Upper lobe of right lung (tissue), 1 donor: ENCODE measurements at regions not wholly inside any gene's neighbourhood (a gene's known extent, or its start where the extent isn't known, plus 50 kb on each side); places are given as distances from the start of the nearest gene placed in this dataset.

Source experiments
- ATAC-seq: fragments of 200-7000 bp; cut with Tn5 transposase; one replicate; pipeline ENCODE4 v1.9.1; 2020; ENCODE audit warnings: mild to moderate bottlenecking, moderate library complexity
- DNase-seq: peaks from one replicate; pipeline ENCODE4 v3.0.0-alpha.2; 2020
- H3K27ac ChIP-seq: fragments of 200-600 bp; one replicate; pipeline ENCODE4 v1.8.0; 2022
- H3K27me3 ChIP-seq: fragments of 200-600 bp; one replicate; pipeline ENCODE4 v1.8.0; 2022; ENCODE audit warnings: mild to moderate bottlenecking
- H3K36me3 ChIP-seq: fragments of 200-600 bp; one replicate; pipeline ENCODE4 v1.8.0; 2022
- H3K4me1 ChIP-seq: fragments of 200-600 bp; one replicate; pipeline ENCODE4 v1.8.0; 2022
- H3K4me3 ChIP-seq: fragments of 200-600 bp; one replicate; pipeline ENCODE4 v1.8.0; 2022; ENCODE audit warnings: mild to moderate bottlenecking
- H3K9me3 ChIP-seq: fragments of 200-600 bp; one replicate; pipeline ENCODE4 v1.8.0; 2022
- intact Hi-C: fragments of 100-400 bp; cut with DNase I; formaldehyde crosslinking; loops from one replicate; pipeline ENCODE4 v1.11.0; 2022
- TF ChIP-seq, protein P1 (sequence below): fragments of 200-600 bp; IDR thresholded peaks from one replicate; pipeline ENCODE4 v1.8.0; 2022; ENCODE audit warnings: antibody characterized with exemption
- donor health status: DM: no; HTN: yes; CAD: no; lungs with severe emphysema.

DNA sequence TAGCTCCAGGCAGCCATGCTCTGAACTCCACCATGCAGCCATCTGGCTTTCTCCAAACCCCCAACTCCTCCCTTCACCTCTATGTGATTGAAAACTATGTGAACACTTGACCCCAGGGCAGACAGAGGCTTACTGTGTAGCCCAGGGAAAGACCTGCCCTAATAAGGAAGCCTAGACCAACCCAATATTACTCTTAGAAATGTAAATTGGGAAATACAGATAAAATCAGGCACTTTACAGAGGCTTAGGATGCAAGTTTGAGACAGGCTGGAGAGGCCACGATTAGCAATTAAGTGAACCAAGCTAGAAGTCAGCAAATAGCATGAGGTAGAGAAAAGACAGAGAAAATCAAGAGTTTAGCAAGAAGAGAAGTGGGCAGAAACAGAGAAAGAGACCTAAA, 141.7 kb upstream of the ABCA1 start:
- ATAC-seq = no peak
- no peaks in the 10 kb centered on the region for H3K27me3 ChIP-seq
- intact Hi-C loops = no loop called here
- H3K9me3 ChIP-seq = no peaks in the 10 kb centered on the region
- peaks cover 15% of the 10 kb centered on the region for H3K4me1 ChIP-seq
- TF ChIP-seq, protein P1, sequence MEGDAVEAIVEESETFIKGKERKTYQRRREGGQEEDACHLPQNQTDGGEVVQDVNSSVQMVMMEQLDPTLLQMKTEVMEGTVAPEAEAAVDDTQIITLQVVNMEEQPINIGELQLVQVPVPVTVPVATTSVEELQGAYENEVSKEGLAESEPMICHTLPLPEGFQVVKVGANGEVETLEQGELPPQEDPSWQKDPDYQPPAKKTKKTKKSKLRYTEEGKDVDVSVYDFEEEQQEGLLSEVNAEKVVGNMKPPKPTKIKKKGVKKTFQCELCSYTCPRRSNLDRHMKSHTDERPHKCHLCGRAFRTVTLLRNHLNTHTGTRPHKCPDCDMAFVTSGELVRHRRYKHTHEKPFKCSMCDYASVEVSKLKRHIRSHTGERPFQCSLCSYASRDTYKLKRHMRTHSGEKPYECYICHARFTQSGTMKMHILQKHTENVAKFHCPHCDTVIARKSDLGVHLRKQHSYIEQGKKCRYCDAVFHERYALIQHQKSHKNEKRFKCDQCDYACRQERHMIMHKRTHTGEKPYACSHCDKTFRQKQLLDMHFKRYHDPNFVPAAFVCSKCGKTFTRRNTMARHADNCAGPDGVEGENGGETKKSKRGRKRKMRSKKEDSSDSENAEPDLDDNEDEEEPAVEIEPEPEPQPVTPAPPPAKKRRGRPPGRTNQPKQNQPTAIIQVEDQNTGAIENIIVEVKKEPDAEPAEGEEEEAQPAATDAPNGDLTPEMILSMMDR = no peak
- no peak overlapping the region for H3K4me3 ChIP-seq
- no peaks in the 10 kb centered on the region for H3K36me3 ChIP-seq
- H3K27ac ChIP-seq = no peak overlapping the region
- no peak for DNase-seq

GRCh38 chr9:105070176-105070575, 142.2 kb upstream of the ABCA1 start:
- H3K4me1 ChIP-seq = peaks cover 10% of the 10 kb centered on the region
- ATAC-seq (no peak), DNase-seq (no peak)
- H3K36me3 ChIP-seq = no peaks in the 10 kb centered on the region
- no peak overlapping the region for H3K4me3 ChIP-seq
- TF ChIP-seq, protein P1 = no peak
- no peaks in the 10 kb centered on the region for H3K27me3 ChIP-seq
- H3K27ac ChIP-seq = no peak overlapping the region
- no peaks in the 10 kb centered on the region for H3K9me3 ChIP-seq
- intact Hi-C loops = no loop called here

- Histone ChIP-seq H3K9me3 (no peaks in the 10 kb centered on the region), H3K27me3 (no peaks in the 10 kb centered on the region), H3K4me1 (no peaks in the 10 kb centered on the region), H3K4me3 (no peak overlapping the region), H3K27ac (no peak overlapping the region), H3K36me3 (no peaks in the 10 kb centered on the region)
- TF ChIP-seq, protein P1 = no peak
- ATAC-seq = no peak
- no peak for DNase-seq
- intact Hi-C loops = no loop called here
These were observed 144.5 kb upstream of the ABCA1 start for GRCh38 chr9:105072476-105072875.

DNA sequence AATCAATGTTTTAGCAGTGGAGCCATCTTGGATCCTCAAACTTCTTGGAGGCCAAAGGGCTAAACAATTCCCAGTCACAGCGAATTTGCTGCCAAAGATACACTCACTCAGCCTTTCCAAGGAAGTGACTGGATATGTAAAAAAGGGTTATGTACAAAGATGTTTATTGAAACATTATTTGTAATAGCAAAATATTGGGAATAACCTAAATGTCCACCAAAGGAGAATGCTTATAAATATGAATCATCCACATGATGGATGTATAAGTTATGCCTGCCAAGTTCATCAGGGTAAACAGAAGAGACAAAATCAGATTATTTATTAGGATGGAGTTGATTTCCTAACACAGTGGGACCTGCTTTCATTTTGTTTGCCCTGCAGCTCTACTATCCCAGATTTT, 145.2 kb upstream of the ABCA1 start:
- no peak for DNase-seq
- intact Hi-C loops = no loop called here
- H3K4me1 ChIP-seq = no peaks in the 10 kb centered on the region
- TF ChIP-seq, protein P1 = no peak
- H3K36me3 ChIP-seq = no peaks in the 10 kb centered on the region
- ATAC-seq = no peak
- H3K27me3 ChIP-seq = no peaks in the 10 kb centered on the region
- no peak overlapping the region for H3K4me3 ChIP-seq
- no peaks in the 10 kb centered on the region for H3K9me3 ChIP-seq
- H3K27ac ChIP-seq = no peak overlapping the region

DNA sequence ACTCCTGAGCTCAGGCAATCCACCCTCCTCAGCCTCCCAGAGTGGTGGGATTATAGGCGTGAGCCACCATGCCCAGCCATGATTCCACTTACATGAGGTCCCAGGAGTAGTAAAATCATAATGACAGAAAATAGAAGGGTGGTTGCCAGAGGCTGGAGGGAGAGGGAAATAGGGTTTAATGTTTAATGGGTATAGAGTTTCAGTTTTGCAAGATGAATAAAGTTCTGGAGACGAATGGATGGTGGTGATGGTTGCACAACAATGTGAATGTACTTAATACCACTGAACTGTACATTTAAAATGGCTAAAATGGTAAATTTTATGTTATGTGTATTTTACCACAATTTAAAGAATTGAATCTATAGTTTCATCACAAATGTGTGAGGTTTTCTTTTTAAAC, 146.5 kb upstream of the ABCA1 start:
- no peak overlapping the region for H3K4me3 ChIP-seq
- no peak for ATAC-seq
- H3K4me1 ChIP-seq = no peaks in the 10 kb centered on the region
- TF ChIP-seq, protein P1 = no peak
- H3K36me3 ChIP-seq = no peaks in the 10 kb centered on the region
- H3K27me3 ChIP-seq = no peaks in the 10 kb centered on the region
- DNase-seq = no peak
- intact Hi-C loops = no loop called here
- no peaks in the 10 kb centered on the region for H3K9me3 ChIP-seq
- no peak overlapping the region for H3K27ac ChIP-seq

DNA sequence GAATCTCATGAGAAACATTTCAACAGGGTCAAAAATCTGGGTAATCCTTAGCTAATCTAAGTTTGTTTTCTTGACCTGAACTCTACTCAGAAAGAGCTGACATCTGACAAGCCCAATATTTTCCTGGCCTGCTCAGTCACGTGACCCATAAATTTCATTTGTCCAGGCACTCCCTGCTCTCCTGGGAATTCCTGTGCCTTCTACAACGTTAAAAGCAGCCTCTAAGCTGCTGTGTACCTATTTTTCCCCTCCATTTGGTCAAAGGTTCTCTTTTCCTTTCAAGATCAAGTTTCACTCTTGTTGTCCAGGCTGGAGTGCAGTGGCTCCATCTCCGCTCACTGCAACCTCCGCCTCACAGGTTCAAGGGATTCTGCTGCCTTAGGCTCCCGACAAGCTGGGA, 148.8 kb upstream of the ABCA1 start:
- Histone ChIP-seq H3K4me1 (no peaks in the 10 kb centered on the region), H3K27ac (no peak overlapping the region), H3K9me3 (no peaks in the 10 kb centered on the region), H3K36me3 (no peaks in the 10 kb centered on the region), H3K4me3 (no peak overlapping the region), H3K27me3 (no peaks in the 10 kb centered on the region)
- TF ChIP-seq, protein P1 = no peak
- intact Hi-C loops = no loop called here
- ATAC-seq = no peak
- DNase-seq = no peak
